ENCODE measurements at regions not wholly inside any gene's neighbourhood (a gene's known extent, or its start where the extent isn't known, plus 50 kb on each side); places are given as distances from the start of the nearest gene placed in this dataset.

GRCh38 chr13:81442904-81443303 is 1102.0 kb upstream of the SPRY2 start:
- DNase-seq (ENCODE audit: low read depth in 1 of 2, low spot score in 2 of 2) = no peak
- Histone ChIP-seq H3K9me3 (replicated peaks) (no peaks in the 10 kb centered on the region), H3K27me3 (replicated peaks) (no peaks in the 10 kb centered on the region), H3K36me3 (no peaks in the 10 kb centered on the region), H3K4me1 (replicated peaks) (no peaks in the 10 kb centered on the region), H3K4me3 (no peak overlapping the region), H3K27ac (no peak overlapping the region)

- H3K9me3 ChIP-seq (replicated peaks) = no peaks in the 10 kb centered on the region
- DNase-seq (ENCODE audit: low read depth in 1 of 2, low spot score in 2 of 2) = no peak
- H3K36me3 ChIP-seq = no peaks in the 10 kb centered on the region
- no peak overlapping the region for H3K27ac ChIP-seq
- no peaks in the 10 kb centered on the region for H3K4me1 ChIP-seq (replicated peaks)
- no peak overlapping the region for H3K4me3 ChIP-seq
- H3K27me3 ChIP-seq (replicated peaks) = no peaks in the 10 kb centered on the region
Measured at GRCh38 chr13:81425286-81425685, 1084.4 kb upstream of the SPRY2 start.

- no peak for DNase-seq (ENCODE audit: low read depth in 1 of 2, low spot score in 2 of 2)
- Histone ChIP-seq H3K27me3 (replicated peaks) (no peaks in the 10 kb centered on the region), H3K4me1 (replicated peaks) (no peaks in the 10 kb centered on the region), H3K36me3 (no peaks in the 10 kb centered on the region), H3K27ac (no peak overlapping the region), H3K9me3 (replicated peaks) (no peaks in the 10 kb centered on the region), H3K4me3 (no peak overlapping the region)
Measured at GRCh38 chr13:81409284-81409683, 1068.4 kb upstream of the SPRY2 start.

- H3K4me3 ChIP-seq = no peak overlapping the region
- H3K27ac ChIP-seq = no peak overlapping the region
- no peaks in the 10 kb centered on the region for H3K4me1 ChIP-seq (replicated peaks)
- H3K27me3 ChIP-seq (replicated peaks) = no peaks in the 10 kb centered on the region
- no peaks in the 10 kb centered on the region for H3K36me3 ChIP-seq
- H3K9me3 ChIP-seq (replicated peaks) = no peaks in the 10 kb centered on the region
- no peak for DNase-seq (ENCODE audit: low read depth in 1 of 2, low spot score in 2 of 2)
Measured at GRCh38 chr13:81408647-81409046, 1067.7 kb upstream of the SPRY2 start.

- H3K27ac ChIP-seq = no peak overlapping the region
- H3K4me1 ChIP-seq (replicated peaks) = no peaks in the 10 kb centered on the region
- H3K27me3 ChIP-seq (replicated peaks) = no peaks in the 10 kb centered on the region
- H3K4me3 ChIP-seq = no peak overlapping the region
- no peaks in the 10 kb centered on the region for H3K36me3 ChIP-seq
- no peaks in the 10 kb centered on the region for H3K9me3 ChIP-seq (replicated peaks)
- DNase-seq (ENCODE audit: low read depth in 1 of 2, low spot score in 2 of 2) = no peak
Measured at GRCh38 chr13:81406639-81407292, 1065.8 kb upstream of the SPRY2 start.

- DNase-seq (ENCODE audit: low read depth in 1 of 2, low spot score in 2 of 2) = no peak
- H3K27ac ChIP-seq = no peak overlapping the region
- H3K4me3 ChIP-seq = no peak overlapping the region
- no peaks in the 10 kb centered on the region for H3K36me3 ChIP-seq
- H3K4me1 ChIP-seq (replicated peaks) = no peaks in the 10 kb centered on the region
- H3K9me3 ChIP-seq (replicated peaks) = no peaks in the 10 kb centered on the region
- no peaks in the 10 kb centered on the region for H3K27me3 ChIP-seq (replicated peaks)
Measured at GRCh38 chr13:81406022-81406421, 1065.1 kb upstream of the SPRY2 start.

- Histone ChIP-seq H3K36me3 (no peaks in the 10 kb centered on the region), H3K9me3 (replicated peaks) (no peaks in the 10 kb centered on the region), H3K4me3 (no peak overlapping the region), H3K27ac (no peak overlapping the region), H3K4me1 (replicated peaks) (no peaks in the 10 kb centered on the region), H3K27me3 (replicated peaks) (no peaks in the 10 kb centered on the region)
- DNase-seq (ENCODE audit: low read depth in 1 of 2, low spot score in 2 of 2) = no peak
Measured at GRCh38 chr13:81396192-81396591, 1055.3 kb upstream of the SPRY2 start.

GRCh38 chr13:81395368-81395767 is 1054.4 kb upstream of the SPRY2 start:
- H3K9me3 ChIP-seq (replicated peaks) = no peaks in the 10 kb centered on the region
- H3K27ac ChIP-seq = no peak overlapping the region
- no peak overlapping the region for H3K4me3 ChIP-seq
- no peaks in the 10 kb centered on the region for H3K27me3 ChIP-seq (replicated peaks)
- DNase-seq (ENCODE audit: low read depth in 1 of 2, low spot score in 2 of 2) = no peak
- no peaks in the 10 kb centered on the region for H3K36me3 ChIP-seq
- no peaks in the 10 kb centered on the region for H3K4me1 ChIP-seq (replicated peaks)

- no peaks in the 10 kb centered on the region for H3K27me3 ChIP-seq (replicated peaks)
- H3K4me3 ChIP-seq = no peak overlapping the region
- 0 out of 2 replicates have a peak, but pooled peaks cover 2% of the 10 kb centered on the region for H3K9me3 ChIP-seq (replicated peaks)
- no peaks in the 10 kb centered on the region for H3K36me3 ChIP-seq
- no peak overlapping the region for H3K27ac ChIP-seq
- DNase-seq (ENCODE audit: low read depth in 1 of 2, low spot score in 2 of 2) = no peak
- no peaks in the 10 kb centered on the region for H3K4me1 ChIP-seq (replicated peaks)
Measured at GRCh38 chr13:81394640-81395039, 1053.7 kb upstream of the SPRY2 start.

- H3K4me1 ChIP-seq (replicated peaks) = no peaks in the 10 kb centered on the region
- DNase-seq (ENCODE audit: low read depth in 1 of 2, low spot score in 2 of 2) = no peak
- H3K36me3 ChIP-seq = no peaks in the 10 kb centered on the region
- no peaks in the 10 kb centered on the region for H3K27me3 ChIP-seq (replicated peaks)
- 0 out of 2 replicates have a peak, but pooled peaks cover 2% of the 10 kb centered on the region for H3K9me3 ChIP-seq (replicated peaks)
- H3K27ac ChIP-seq = no peak overlapping the region
- no peak overlapping the region for H3K4me3 ChIP-seq
Measured at GRCh38 chr13:81393721-81394120, 1052.8 kb upstream of the SPRY2 start.

GRCh38 chr13:81393110-81393509 is 1052.2 kb upstream of the SPRY2 start:
- Histone ChIP-seq H3K27ac (no peak overlapping the region), H3K9me3 (replicated peaks) (0 out of 2 replicates have a peak, but pooled peaks cover 2% of the 10 kb centered on the region), H3K27me3 (replicated peaks) (no peaks in the 10 kb centered on the region), H3K4me1 (replicated peaks) (no peaks in the 10 kb centered on the region), H3K4me3 (no peak overlapping the region), H3K36me3 (no peaks in the 10 kb centered on the region)
- DNase-seq (ENCODE audit: low read depth in 1 of 2, low spot score in 2 of 2) = no peak

GRCh38 chr13:81388400-81388799 is 1047.5 kb upstream of the SPRY2 start:
- Histone ChIP-seq H3K27me3 (replicated peaks) (no peaks in the 10 kb centered on the region), H3K4me3 (no peak overlapping the region), H3K9me3 (replicated peaks) (0 out of 2 replicates have a peak, but pooled peaks cover 2% of the 10 kb centered on the region), H3K36me3 (no peaks in the 10 kb centered on the region), H3K27ac (no peak overlapping the region), H3K4me1 (replicated peaks) (no peaks in the 10 kb centered on the region)
- DNase-seq (ENCODE audit: low read depth in 1 of 2, low spot score in 2 of 2) = no peak

GRCh38 chr13:81383444-81383843 is 1042.5 kb upstream of the SPRY2 start:
- Histone ChIP-seq H3K9me3 (replicated peaks) (no peaks in the 10 kb centered on the region), H3K27ac (no peak overlapping the region), H3K4me1 (replicated peaks) (no peaks in the 10 kb centered on the region), H3K4me3 (no peak overlapping the region), H3K36me3 (no peaks in the 10 kb centered on the region), H3K27me3 (replicated peaks) (no peaks in the 10 kb centered on the region)
- no peak for DNase-seq (ENCODE audit: low read depth in 1 of 2, low spot score in 2 of 2)

- Histone ChIP-seq H3K27me3 (replicated peaks) (no peaks in the 10 kb centered on the region), H3K4me1 (replicated peaks) (no peaks in the 10 kb centered on the region), H3K27ac (no peak overlapping the region), H3K36me3 (no peaks in the 10 kb centered on the region), H3K9me3 (replicated peaks) (no peaks in the 10 kb centered on the region), H3K4me3 (no peak overlapping the region)
- DNase-seq (ENCODE audit: low read depth in 1 of 2, low spot score in 2 of 2) = no peak
Measured at GRCh38 chr13:81382246-81382645, 1041.3 kb upstream of the SPRY2 start.

- DNase-seq (ENCODE audit: low read depth in 1 of 2, low spot score in 2 of 2) = no peak
- Histone ChIP-seq H3K36me3 (no peaks in the 10 kb centered on the region), H3K27me3 (replicated peaks) (no peaks in the 10 kb centered on the region), H3K9me3 (replicated peaks) (no peaks in the 10 kb centered on the region), H3K27ac (no peak overlapping the region), H3K4me1 (replicated peaks) (no peaks in the 10 kb centered on the region), H3K4me3 (no peak overlapping the region)
Measured at GRCh38 chr13:81381560-81381959, 1040.6 kb upstream of the SPRY2 start.
